Esophagus squamous epithelium (tissue), 4 donors: ENCODE measurements at regions not wholly inside any gene's neighbourhood (a gene's known extent, or its start where the extent isn't known, plus 50 kb on each side); places are given as distances from the start of the nearest gene placed in this dataset.
A peak's percentile ranks its signal among the peaks of the same experiment; 100 is the strongest.
"Not testable (repeated sequence)": the region's sequence is repeated elsewhere in the genome, so short reads cannot be mapped to it uniquely, and the experiment has no call there.

ENCODE experiments used
- CTCF ChIP-seq, 6 experiments: fragments of 450-650 bp in 4 of 6; fragments of 200-600 bp in 2 of 6; sonication (generic) in 2 of 6; IDR thresholded peaks; one replicate each; pipeline ENCODE4 v1.5.1; 2016 to 2019; ENCODE audit warnings: antibody characterized with exemption in 6 of 6, mild to moderate bottlenecking in 4 of 6, moderate library complexity in 4 of 6
- POLR2A ChIP-seq, 4 donors: fragments of 450-650 bp; IDR thresholded peaks; one replicate each; pipeline ENCODE4 v1.6.1; 2017; ENCODE audit warnings: antibody characterized with exemption in 4 of 4, mild to moderate bottlenecking in 4 of 4, moderate library complexity in 3 of 4

- TF ChIP-seq CTCF (IDR thresholded peaks at IDR 0.05): not testable (repeated sequence)
- TF ChIP-seq POLR2A (IDR thresholded peaks at IDR 0.05): peak in 1 of 4 donors; percentile 13
Measured at GRCh38 chr9:33734941-33735835, 60.2 kb upstream of the PRSS3 start.
